GM18858 (cell line): ENCODE measurements at regions not wholly inside any gene's neighbourhood (a gene's known extent, or its start where the extent isn't known, plus 50 kb on each side); places are given as distances from the start of the nearest gene placed in this dataset.

Source experiments
- ATAC-seq: cut with Tn5 transposase; IDR thresholded peaks from one replicate; pipeline ENCODE4 v1.9.1; 2021; ENCODE audit not compliant: unreplicated experiment

- ATAC-seq = no peak
Measured at GRCh38 chr2:215695861-215696260, 260.0 kb upstream of the FN1 start.

- ATAC-seq = no peak
Measured at GRCh38 chr2:215693999-215694580, 258.2 kb upstream of the FN1 start.

GRCh38 chr2:215693193-215693998 lies 257.5 kb upstream of the FN1 start:
- ATAC-seq = no peak

- no peak for ATAC-seq
Measured at GRCh38 chr2:215692387-215693079, 256.7 kb upstream of the FN1 start.

- no peak for ATAC-seq
Measured at GRCh38 chr2:215691346-215691745, 255.5 kb upstream of the FN1 start.

- ATAC-seq = no peak
Measured at GRCh38 chr2:215687149-215688031, 251.5 kb upstream of the FN1 start.

GRCh38 chr2:215685238-215685990 lies 249.5 kb upstream of the FN1 start:
- no peak for ATAC-seq

GRCh38 chr2:215684448-215685237 lies 248.8 kb upstream of the FN1 start:
- no peak for ATAC-seq

GRCh38 chr2:215683295-215683694 lies 247.4 kb upstream of the FN1 start:
- ATAC-seq = no peak

- ATAC-seq = no peak
Measured at GRCh38 chr2:215681799-215682596, 246.1 kb upstream of the FN1 start.

GRCh38 chr2:215680605-215681598 lies 245.0 kb upstream of the FN1 start:
- ATAC-seq = no peak

- ATAC-seq = no peak
Measured at GRCh38 chr2:215678094-215678493, 242.2 kb upstream of the FN1 start.

GRCh38 chr2:215677481-215677880 lies 241.6 kb upstream of the FN1 start:
- no peak for ATAC-seq

- no peak for ATAC-seq
Measured at GRCh38 chr2:215672406-215672805, 236.5 kb upstream of the FN1 start.

- ATAC-seq = no peak
Measured at GRCh38 chr2:215671691-215672090, 235.8 kb upstream of the FN1 start.

- no peak for ATAC-seq
Measured at GRCh38 chr2:215671244-215671643, 235.4 kb upstream of the FN1 start.

GRCh38 chr2:215670396-215670795 lies 234.5 kb upstream of the FN1 start:
- ATAC-seq = no peak

- ATAC-seq = no peak
Measured at GRCh38 chr2:215668378-215668775, 232.5 kb upstream of the FN1 start.
